DMS53 treated with DMSO at 0.1 percent for 48 hours (cell line): ENCODE measurements at regions not wholly inside any gene's neighbourhood (a gene's known extent, or its start where the extent isn't known, plus 50 kb on each side); places are given as distances from the start of the nearest gene placed in this dataset.

Experiments
- DNase-seq: peaks from one replicate; lab custom pipeline; 2025; ENCODE audit not compliant: unreplicated experiment; lab: John Stamatoyannopoulos, UW

GRCh38 chr4:28730304-28730703 lies 1869.7 kb downstream of the STIM2 start:
- DNase-seq = no peak

GRCh38 chr4:28744066-28744465 lies 1883.4 kb downstream of the STIM2 start:
- DNase-seq = no peak

GRCh38 chr4:28754376-28754775 lies 1893.7 kb downstream of the STIM2 start:
- DNase-seq = no peak

GRCh38 chr4:28755081-28755480 lies 1894.4 kb downstream of the STIM2 start:
- no peak for DNase-seq

GRCh38 chr4:28759064-28759463 lies 1898.4 kb downstream of the STIM2 start:
- no peak for DNase-seq

- no peak for DNase-seq
These were observed 1899.4 kb downstream of the STIM2 start for GRCh38 chr4:28760003-28760402.

GRCh38 chr4:28772066-28772465 lies 1911.4 kb downstream of the STIM2 start:
- DNase-seq = no peak

- no peak for DNase-seq
These were observed 1912.1 kb downstream of the STIM2 start for GRCh38 chr4:28772788-28773187.

GRCh38 chr4:28774344-28774743 lies 1913.7 kb downstream of the STIM2 start:
- DNase-seq = no peak

GRCh38 chr4:28776004-28776403 lies 1915.4 kb downstream of the STIM2 start:
- no peak for DNase-seq

GRCh38 chr4:28784188-28784587 lies 1923.5 kb downstream of the STIM2 start:
- DNase-seq = no peak

GRCh38 chr4:28787947-28788346 lies 1927.3 kb downstream of the STIM2 start:
- DNase-seq = no peak

GRCh38 chr4:28788929-28789490 lies 1928.4 kb downstream of the STIM2 start:
- DNase-seq = no peak

GRCh38 chr4:28792917-28793597 lies 1927.1 kb upstream of the PCDH7 start:
- no peak for DNase-seq

GRCh38 chr4:28799696-28800095 lies 1920.5 kb upstream of the PCDH7 start:
- no peak for DNase-seq

- DNase-seq = no peak
These were observed 1909.1 kb upstream of the PCDH7 start for GRCh38 chr4:28811025-28811424.

GRCh38 chr4:28822163-28822562 lies 1898.0 kb upstream of the PCDH7 start:
- no peak for DNase-seq

- DNase-seq = no peak
These were observed 1892.3 kb upstream of the PCDH7 start for GRCh38 chr4:28827866-28828265.

GRCh38 chr4:28831867-28832266 lies 1888.3 kb upstream of the PCDH7 start:
- DNase-seq = no peak

GRCh38 chr4:28832444-28832843 lies 1887.7 kb upstream of the PCDH7 start:
- no peak for DNase-seq

- DNase-seq = no peak
These were observed 1886.0 kb upstream of the PCDH7 start for GRCh38 chr4:28834120-28834519.

- DNase-seq = no peak
These were observed 1884.7 kb upstream of the PCDH7 start for GRCh38 chr4:28835501-28835900.

- peak; percentile 49 for DNase-seq
These were observed 1877.9 kb upstream of the PCDH7 start for GRCh38 chr4:28842271-28842670.
